HEK293T (cell line): ENCODE measurements at regions not wholly inside any gene's neighbourhood (a gene's known extent, or its start where the extent isn't known, plus 50 kb on each side); places are given as distances from the start of the nearest gene placed in this dataset.

Experiments
- ARNT ChIP-seq: fragments of 450-650 bp; IDR thresholded peaks from 2 replicates; pipeline ENCODE4 v1.6.1; 2017; ENCODE audit warnings: mild to moderate bottlenecking
- BHLHE40 ChIP-seq: fragments of 450-650 bp; IDR thresholded peaks from 2 replicates; pipeline ENCODE4 v1.6.1; 2016; ENCODE audit warnings: mild to moderate bottlenecking, moderate library complexity, borderline replicate concordance
- CTBP1 ChIP-seq: fragments of 450-650 bp; IDR thresholded peaks from 2 replicates; pipeline ENCODE4 v1.6.1; 2016; ENCODE audit warnings: borderline replicate concordance
- ELF4 ChIP-seq: fragments of 450-650 bp; IDR thresholded peaks from 2 replicates; pipeline ENCODE4 v1.6.1; 2017; ENCODE audit warnings: antibody characterized with exemption
- FOXA1 ChIP-seq: fragments of 450-650 bp; IDR thresholded peaks from 2 replicates; pipeline ENCODE4 v1.6.1; 2016; ENCODE audit warnings: mild to moderate bottlenecking
- FOXK2 ChIP-seq: fragments of 450-650 bp; IDR thresholded peaks from 2 replicates; pipeline ENCODE4 v1.6.1; 2016; ENCODE audit warnings: mild to moderate bottlenecking
- FOXM1 ChIP-seq: fragments of 450-650 bp; IDR thresholded peaks from 2 replicates; pipeline ENCODE4 v1.6.1; 2017; ENCODE audit warnings: mild to moderate bottlenecking, borderline replicate concordance
- HDGF ChIP-seq: fragments of 450-650 bp; IDR thresholded peaks from 2 replicates; pipeline ENCODE4 v1.6.1; 2017; ENCODE audit warnings: antibody characterized with exemption, borderline replicate concordance
- NFRKB ChIP-seq: fragments of 450-650 bp; IDR thresholded peaks from 2 replicates; pipeline ENCODE4 v1.6.1; 2016; ENCODE audit warnings: mild to moderate bottlenecking, moderate library complexity
- SP1 ChIP-seq: fragments of 450-650 bp; IDR thresholded peaks from 2 replicates; pipeline ENCODE4 v1.6.1; 2017
- TARDBP ChIP-seq: fragments of 450-650 bp; IDR thresholded peaks from 2 replicates; pipeline ENCODE4 v1.6.1; 2016
- ZNF384 ChIP-seq: fragments of 450-650 bp; IDR thresholded peaks from 2 replicates; pipeline ENCODE4 v1.6.1; 2016

DNA sequence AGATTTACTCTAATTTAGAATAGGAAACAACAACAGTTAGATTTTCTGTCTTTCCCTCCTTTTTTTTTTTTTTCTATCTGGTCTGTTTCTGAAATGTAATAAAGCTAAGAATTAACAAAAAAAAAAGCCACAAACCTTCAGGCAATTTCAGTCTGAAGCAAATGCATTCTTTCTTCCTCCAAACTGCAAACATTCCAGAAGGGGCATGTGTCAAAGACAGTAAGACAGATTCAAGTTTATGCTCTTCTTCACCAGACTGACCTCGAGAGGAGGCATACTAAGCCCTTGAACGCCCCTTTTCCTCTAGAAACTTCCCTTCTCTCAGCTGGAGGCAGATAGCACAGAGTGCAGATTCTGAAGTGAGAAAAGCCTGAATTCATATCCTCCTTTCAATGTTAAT, 654.6 kb upstream of the LMCD1 start:
- TF ChIP-seq NFRKB (no peak), FOXM1 (no peak), BHLHE40 (no peak), ELF4 (no peak), FOXK2 (no peak), FOXA1 (no peak), CTBP1 (no peak), HDGF (no peak), TARDBP (no peak), SP1 (no peak), ZNF384 (no peak), ARNT (no peak)
